Activated CD8-positive, alpha-beta memory T cell treated with anti-CD3 and anti-CD28 coated beads for 1 hour (primary cell): ENCODE measurements at regions not wholly inside any gene's neighbourhood (a gene's known extent, or its start where the extent isn't known, plus 50 kb on each side); places are given as distances from the start of the nearest gene placed in this dataset.

Source experiments
- DNase-seq, 2 donors: peaks; one replicate each; pipeline ENCODE4 v3.0.0-alpha.2; 2020; ENCODE audit warnings: low read depth in 1 of 2; ENCODE audit errors: extremely low read depth in 1 of 2

- no peak for DNase-seq
These were observed 175.0 kb downstream of the CCDC71L start for GRCh38 chr7:106485919-106486318.

GRCh38 chr7:106485031-106485551, 175.9 kb downstream of the CCDC71L start:
- no peak for DNase-seq

DNA sequence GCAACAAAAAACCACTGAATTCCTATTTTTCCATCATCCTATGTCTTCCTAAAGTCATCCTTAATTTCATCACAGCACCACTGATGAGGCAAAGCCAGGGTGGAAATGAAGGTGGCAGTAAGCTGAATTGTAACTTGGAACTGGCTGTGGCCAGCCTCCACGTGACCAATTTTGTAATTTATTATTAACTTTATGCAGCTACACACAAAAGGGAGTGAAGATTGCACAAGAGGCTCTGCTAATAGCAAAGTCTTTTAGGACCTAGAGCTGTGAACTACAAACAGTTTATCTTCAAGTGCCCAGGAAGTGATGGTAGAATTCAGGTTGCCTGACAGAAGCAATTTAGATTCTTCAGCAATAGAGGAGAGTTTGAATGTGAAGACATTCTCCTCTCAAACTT, 176.4 kb downstream of the CCDC71L start:
- DNase-seq: no peak

GRCh38 chr7:106482091-106482490, 178.9 kb downstream of the CCDC71L start:
- DNase-seq: no peak

GRCh38 chr7:106480616-106481031, 180.3 kb downstream of the CCDC71L start:
- DNase-seq: no peak

GRCh38 chr7:106480161-106480579, 180.8 kb downstream of the CCDC71L start:
- no peak for DNase-seq

DNA sequence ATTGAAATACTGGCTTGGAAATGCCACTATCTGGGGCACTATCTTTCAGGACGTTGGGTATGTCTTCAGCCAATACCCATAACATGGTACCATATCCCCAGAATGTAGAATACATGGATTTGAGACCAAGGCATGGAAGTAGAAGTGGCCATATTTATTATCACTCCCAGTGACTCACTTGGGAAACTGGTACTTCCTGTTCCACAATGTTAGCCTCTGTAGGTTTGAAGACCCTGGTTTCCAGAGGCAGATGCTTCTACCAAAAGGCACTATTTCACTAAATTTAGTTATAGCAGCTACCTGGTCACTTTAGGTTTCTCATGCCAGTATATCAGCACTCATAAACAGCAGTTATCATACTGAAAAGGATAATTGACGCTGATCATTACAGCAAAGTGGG, 184.2 kb downstream of the CCDC71L start:
- no peak for DNase-seq

DNA sequence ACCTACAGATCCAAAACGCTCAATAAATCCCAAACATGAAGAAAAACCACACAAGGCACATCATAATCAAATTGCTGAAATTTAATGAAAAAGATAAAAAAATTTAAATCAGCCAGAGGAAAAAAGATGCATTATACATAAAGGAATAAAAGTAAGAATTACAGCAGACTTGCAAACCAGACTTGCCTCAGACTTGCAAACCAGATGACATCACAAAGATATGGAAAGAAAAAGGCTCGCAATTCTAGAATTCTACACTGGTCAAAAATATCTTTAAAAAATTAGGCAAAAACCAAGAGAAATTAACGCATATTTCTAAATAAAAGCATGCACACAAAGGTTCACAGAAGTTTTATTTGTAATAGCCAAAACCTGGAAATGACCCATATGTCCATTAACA, 188.0 kb upstream of the NAMPT start:
- no peak for DNase-seq

DNA sequence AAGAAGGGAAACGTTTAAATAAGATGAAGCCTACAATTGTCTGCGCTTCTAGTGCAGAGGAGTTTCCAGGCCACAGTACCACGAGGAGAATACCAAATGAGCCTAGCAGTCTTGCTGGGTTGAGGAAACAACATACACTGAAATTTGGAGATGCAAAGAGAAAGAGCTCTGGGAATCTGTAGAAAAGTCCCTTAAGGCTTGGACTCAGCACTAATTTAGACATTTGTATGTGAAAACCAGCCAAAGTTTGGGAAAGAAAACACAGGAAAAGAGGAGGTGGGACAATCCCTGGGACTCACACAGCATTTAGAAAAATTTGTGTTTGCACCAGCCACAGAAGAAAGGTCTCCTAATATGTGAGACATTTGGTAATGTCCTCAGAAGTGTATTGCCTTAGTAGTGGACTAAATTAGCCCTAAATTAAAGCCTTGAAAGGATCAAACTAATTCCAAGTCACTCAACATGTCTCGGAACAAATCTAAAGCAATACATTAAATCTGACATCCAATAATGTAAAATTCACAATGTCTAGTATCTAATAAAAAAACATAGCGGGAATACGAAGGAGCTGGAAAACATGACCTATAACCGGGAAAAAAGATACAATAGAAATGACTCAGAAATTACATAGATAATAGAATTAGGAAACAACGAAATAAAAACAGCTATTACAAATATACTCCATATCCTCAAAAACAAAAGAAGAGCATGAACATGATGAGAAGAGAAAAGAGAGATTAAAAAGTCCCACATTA, 187.1 kb upstream of the NAMPT start:
- DNase-seq: no peak

DNA sequence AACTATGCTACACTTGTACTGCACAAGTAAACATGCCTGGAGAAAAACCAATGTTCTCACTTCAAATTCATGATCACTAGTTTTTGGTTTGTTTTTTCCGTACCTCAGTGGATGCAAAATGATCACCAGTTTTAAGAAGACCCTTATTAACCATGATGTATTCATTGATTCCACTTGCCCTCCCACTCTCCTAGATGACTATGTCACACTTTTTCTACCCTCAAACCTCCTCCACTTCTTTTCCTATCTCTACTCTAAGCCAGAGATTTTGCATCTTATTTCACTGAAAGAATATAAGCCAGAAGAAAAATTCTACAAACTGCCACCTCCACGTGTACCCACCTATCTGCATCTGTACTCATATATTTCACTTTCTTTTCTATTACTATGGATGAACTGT, 186.2 kb upstream of the NAMPT start:
- DNase-seq: no peak

- DNase-seq: no peak
These were observed 182.1 kb upstream of the NAMPT start for GRCh38 chr7:106466867-106467266.

GRCh38 chr7:106465704-106466468, 181.1 kb upstream of the NAMPT start:
- no peak for DNase-seq

GRCh38 chr7:106464651-106465050, 179.9 kb upstream of the NAMPT start:
- no peak for DNase-seq

DNA sequence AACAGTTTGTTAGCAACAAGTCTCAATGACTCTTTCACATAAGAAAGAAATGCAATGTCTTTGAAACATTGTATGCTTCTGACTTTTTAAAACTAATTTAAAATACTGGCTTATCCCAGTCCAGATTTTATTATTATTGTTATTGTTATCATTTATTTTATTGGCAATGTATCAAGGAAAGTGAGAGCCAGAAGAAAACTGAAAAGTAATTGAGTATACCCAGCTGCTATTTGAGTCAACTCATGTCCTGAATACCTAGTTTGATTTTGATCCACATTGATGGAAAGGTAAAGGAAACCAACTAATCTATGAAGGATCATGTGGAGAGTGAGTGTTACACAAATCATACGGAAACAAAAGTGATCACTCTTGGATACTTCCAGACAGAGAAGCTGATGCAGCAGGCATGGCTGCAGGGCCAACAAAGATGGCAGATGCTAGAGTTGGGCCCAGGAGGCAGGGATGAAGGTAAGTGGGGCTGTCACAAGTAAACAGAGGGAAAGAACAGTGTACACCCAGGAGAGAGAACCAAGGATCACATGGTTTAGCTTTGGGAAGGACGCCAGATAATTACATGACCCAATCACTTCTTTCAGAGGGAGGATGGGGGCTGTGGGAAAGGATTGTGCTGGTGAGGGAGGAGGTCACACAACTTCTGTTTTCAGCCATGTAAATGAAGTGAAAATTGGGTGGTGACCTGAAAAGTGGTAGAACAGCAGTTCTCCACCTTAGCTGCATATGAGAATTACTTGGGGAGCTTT, 179.2 kb upstream of the NAMPT start:
- DNase-seq: no peak

DNA sequence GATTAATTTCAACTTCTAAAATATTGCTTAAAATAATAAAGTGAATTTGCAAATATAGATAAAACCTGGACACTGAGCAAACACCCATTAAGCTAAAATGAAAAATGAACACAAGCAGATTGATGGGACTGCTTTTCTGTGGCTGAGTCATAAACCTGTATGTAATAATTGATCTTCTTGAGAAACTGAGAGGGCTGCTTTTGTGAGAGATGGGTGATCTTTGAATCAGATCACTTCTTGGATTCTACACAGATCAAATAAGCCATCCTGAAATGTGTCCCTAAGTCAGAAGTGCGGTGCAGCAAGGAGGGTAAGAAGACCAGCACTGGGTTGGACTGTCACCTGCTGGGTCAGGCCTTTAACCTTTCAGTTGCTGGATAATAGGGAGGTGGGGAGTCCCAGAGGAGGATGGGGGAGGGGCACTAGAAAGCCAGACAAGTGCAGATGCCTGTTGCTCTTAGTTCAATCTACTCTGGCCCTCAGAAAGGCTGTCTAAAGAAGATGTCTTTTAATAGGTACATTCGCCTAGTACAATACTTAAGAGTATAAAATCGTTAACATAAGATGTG, 178.2 kb upstream of the NAMPT start:
- no peak for DNase-seq

- DNase-seq: no peak
These were observed 177.6 kb upstream of the NAMPT start for GRCh38 chr7:106462365-106462859.

DNA sequence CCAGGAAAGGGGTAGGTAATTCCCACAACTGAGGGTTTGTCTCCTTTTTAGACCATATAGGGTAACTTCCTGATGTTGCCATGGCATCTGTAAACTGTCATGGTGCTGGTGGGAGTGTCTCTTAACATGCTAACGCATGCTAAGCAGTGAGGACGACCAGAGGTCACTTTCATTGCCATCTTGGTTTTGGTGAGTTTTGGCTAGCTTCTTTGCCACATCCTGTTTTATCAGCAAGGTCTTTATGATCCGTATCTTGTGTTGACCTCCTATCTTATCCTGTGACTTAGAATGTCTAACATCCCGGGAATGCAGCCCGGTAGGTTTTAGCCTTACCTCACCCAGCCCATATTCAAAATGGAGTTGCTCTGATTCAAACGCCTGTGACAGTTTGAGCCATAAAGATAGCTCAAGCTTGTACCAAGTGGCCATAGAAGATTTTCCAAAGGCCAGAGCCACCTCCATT, 176.0 kb upstream of the NAMPT start:
- no peak for DNase-seq

GRCh38 chr7:106459397-106460072, 174.8 kb upstream of the NAMPT start:
- DNase-seq: no peak

DNA sequence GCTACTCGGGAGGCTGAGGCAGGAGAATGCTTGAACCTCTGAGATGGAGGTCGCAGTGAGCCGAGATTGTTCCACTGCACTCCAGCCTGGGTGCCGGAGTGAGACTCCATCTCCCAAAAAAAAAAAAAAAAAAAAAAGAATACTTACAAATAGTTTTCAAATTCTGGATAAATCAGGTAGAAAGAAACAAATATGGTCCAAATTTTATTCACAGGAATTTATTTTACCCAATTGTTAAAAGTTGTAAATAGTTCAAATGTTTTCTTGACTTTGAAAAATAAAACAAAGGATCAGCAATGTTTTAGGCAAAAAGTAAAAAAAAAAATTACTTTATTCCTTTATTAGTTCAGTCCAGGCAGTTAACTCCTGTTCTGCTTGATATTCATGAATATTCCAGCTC, 172.9 kb upstream of the NAMPT start:
- DNase-seq: no peak

DNA sequence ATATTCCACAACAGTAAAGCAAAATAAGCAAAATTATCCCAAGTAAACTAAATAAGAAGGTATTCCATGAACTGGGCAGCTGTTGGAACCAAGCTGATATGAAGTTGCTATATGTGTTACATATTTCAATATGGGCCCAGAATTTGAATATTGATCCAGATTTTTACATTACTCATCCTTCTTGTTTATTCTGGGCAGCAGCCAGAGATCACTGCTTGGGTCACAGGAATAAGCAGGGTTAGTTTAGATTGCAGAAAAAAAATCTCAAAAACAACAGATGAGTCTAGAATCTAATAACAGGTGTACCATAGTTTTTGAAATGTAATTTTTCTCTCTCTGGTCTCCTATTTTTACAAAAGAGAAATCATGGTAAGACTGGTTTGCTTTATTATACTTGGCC, 171.5 kb upstream of the NAMPT start:
- DNase-seq: no peak
